Activated naive CD4-positive, alpha-beta T cell treated with anti-CD3 and anti-CD28 coated beads for 36 hours (primary cell): ENCODE measurements at regions not wholly inside any gene's neighbourhood (a gene's known extent, or its start where the extent isn't known, plus 50 kb on each side); places are given as distances from the start of the nearest gene placed in this dataset.
"Not testable (repeated sequence)": the region's sequence is repeated elsewhere in the genome, so short reads cannot be mapped to it uniquely, and the experiment has no call there.

ENCODE experiments used
- CTCF ChIA-PET: fragments of 350-600 bp; sonication (Branson Sonifier 250); formaldehyde crosslinking; loops from one replicate; lab custom pipeline; 2021; ENCODE audit warnings: antibody characterized with exemption; lab: Charles Lee
- DNase-seq: peaks from one replicate; pipeline ENCODE4 v3.0.0-alpha.2; 2020
- H3K27ac Mint-ChIP-seq: one replicate; pipeline ENCODE4 v1.8.0; 2021; ENCODE audit warnings: mild to moderate bottlenecking, mixed read lengths
- H3K27me3 Mint-ChIP-seq: one replicate; pipeline ENCODE4 v1.8.0; 2021; ENCODE audit warnings: low read depth, mixed read lengths
- H3K36me3 Mint-ChIP-seq: one replicate; pipeline ENCODE4 v1.8.0; 2021; ENCODE audit warnings: low read depth, mixed read lengths
- H3K4me1 Mint-ChIP-seq: one replicate; pipeline ENCODE4 v1.8.0; 2021; ENCODE audit warnings: low read depth, mixed read lengths
- H3K4me3 Mint-ChIP-seq: one replicate; pipeline ENCODE4 v1.8.0; 2021; ENCODE audit warnings: mild to moderate bottlenecking, moderate library complexity, mixed read lengths
- H3K9me3 Mint-ChIP-seq: one replicate; pipeline ENCODE4 v1.8.0; 2021; ENCODE audit warnings: mixed read lengths
- intact Hi-C: fragments of 100-400 bp; cut with micrococcal nuclease; formaldehyde crosslinking; loops from one replicate; pipeline ENCODE4 v1.15.1; 2023

DNA sequence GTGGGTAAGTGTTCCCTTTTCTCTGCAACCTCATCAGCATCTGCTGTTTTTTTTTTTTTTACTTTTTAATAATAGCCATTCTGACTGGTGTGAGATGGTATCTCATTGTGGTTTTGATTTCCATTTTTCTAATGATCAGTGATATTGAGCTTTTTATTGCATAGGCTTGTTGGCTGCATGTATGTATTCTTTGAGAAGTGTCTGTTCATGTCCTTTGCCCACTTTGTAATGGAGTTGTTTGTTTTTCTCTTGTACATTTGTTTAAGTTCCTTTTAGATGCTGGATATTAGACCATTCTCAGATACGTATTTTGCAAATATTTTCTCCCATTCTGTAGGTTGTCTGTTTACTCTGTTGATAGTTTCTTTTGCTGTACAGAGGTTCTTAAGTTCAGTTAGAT lies 134.6 kb downstream of the NAA11 start:
- H3K4me3 Mint-ChIP-seq, H3K4me1 Mint-ChIP-seq, CTCF ChIA-PET, intact Hi-C loops, DNase-seq, H3K36me3 Mint-ChIP-seq, H3K27ac Mint-ChIP-seq, H3K27me3 Mint-ChIP-seq: not testable (repeated sequence)
- peaks cover 15% of the 10 kb centered on the region for H3K9me3 Mint-ChIP-seq

DNA sequence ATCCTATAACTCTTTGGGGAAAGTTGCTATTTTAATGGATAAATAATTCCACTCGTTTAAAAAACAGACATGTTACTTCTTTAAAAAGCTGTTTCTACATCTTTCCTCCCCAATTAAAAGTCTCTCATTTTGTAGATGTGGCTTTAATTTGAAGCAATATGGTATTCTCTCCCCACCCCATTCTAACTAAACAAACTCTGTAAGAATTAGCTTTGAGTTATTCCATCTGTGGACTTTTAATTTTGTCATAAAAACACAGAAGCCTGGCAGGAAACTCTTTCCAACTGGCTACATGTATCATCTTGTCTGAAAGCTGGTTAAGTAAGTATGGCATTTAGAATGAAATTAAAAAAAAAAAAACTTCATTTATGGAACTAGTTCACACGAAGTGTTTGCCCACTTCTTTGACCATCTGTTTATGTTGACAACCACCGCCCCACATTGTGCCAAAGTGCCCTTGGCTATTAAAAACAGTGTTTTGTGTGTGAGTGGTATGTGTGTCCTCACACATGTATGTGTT lies 140.3 kb downstream of the NAA11 start:
- Mint-ChIP-seq H3K4me3 (no peak overlapping the region), H3K27me3 (no peaks in the 10 kb centered on the region), H3K36me3 (no peaks in the 10 kb centered on the region), H3K9me3 (peaks cover 9% of the 10 kb centered on the region), H3K4me1 (no peaks in the 10 kb centered on the region), H3K27ac (no peak overlapping the region)
- DNase-seq = no peak
- CTCF ChIA-PET = no interaction called here
- intact Hi-C loops = no loop called here

DNA sequence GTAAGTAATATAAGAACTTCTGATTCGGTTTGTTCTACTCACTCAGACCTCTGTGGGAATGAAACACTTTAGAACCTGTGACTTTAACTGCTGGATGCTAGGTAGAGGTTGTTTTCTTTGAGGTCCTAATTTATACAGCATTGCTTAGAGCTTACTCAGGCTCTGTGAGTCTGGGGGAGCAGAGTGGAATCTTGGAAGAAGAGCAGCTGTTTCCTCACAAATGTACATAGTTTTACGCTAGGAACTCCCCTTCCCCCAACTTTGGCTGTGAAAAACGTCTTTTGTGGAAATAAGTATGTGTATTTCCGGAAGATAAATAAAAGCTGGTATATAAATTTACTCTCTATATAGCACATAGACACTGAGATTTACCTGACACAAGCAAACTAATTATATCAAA lies 141.4 kb downstream of the NAA11 start:
- Mint-ChIP-seq H3K9me3 (peaks cover 6% of the 10 kb centered on the region), H3K4me1 (no peaks in the 10 kb centered on the region), H3K36me3 (no peaks in the 10 kb centered on the region), H3K27me3 (no peaks in the 10 kb centered on the region), H3K4me3 (no peak overlapping the region), H3K27ac (no peak overlapping the region)
- CTCF ChIA-PET = no interaction called here
- intact Hi-C loops = no loop called here
- DNase-seq = no peak

DNA sequence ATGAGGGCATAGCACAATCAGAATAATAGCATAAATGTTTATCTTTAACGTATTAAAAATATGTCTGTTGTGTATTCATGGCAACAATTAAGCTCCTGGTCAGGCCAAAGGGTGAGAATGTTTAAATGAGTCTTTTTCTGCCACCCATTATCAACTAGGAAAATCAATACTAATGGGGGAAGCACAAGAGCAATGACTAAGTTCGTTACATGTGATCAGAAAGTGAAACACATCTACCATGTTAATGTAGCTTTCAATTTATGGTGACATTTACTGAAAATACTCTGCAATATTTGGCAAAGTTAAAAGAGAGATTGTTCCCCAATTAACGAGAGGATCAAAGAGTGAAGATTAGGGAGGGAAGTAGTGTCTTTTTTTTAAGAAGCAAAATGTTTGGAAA lies 143.7 kb downstream of the NAA11 start:
- no peaks in the 10 kb centered on the region for H3K27me3 Mint-ChIP-seq

DNA sequence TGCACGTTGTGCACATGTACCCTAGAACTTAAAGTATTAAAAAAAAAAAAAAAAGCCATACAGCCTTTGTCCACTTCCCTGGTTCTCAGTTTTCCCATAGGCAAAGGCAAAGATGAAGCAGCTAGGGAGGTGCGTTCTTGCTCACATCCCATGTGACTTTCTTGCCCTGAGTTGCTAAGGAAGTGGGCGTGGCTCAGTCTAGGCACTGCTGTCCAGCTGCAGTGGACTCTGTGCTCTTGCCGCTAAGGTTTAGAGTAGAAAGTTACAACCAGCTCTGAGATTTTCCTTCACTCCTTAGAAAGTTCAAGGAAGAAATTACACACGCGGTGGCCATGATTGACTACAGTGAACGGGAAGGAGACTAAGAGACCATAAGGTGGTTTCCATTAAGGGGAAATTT lies 144.7 kb downstream of the NAA11 start:
- no peak for DNase-seq
- no peaks in the 10 kb centered on the region for H3K9me3 Mint-ChIP-seq
- no peak overlapping the region for H3K4me3 Mint-ChIP-seq
- CTCF ChIA-PET = interaction anchor here (0.6 kb wide), 1 partner anchor 15 kb away, joined by 5 read pairs; no protein-coding TSS in a partner anchor
- no peaks in the 10 kb centered on the region for H3K27me3 Mint-ChIP-seq
- intact Hi-C loops = no loop called here
- H3K27ac Mint-ChIP-seq = no peak overlapping the region
- no peaks in the 10 kb centered on the region for H3K36me3 Mint-ChIP-seq
- no peaks in the 10 kb centered on the region for H3K4me1 Mint-ChIP-seq

More for the DNA sequence above, 143.7 kb downstream of the NAA11 start:
- DNase-seq = no peak
- intact Hi-C loops = no loop called here
- H3K27ac Mint-ChIP-seq = no peak overlapping the region
- no peaks in the 10 kb centered on the region for H3K4me1 Mint-ChIP-seq
- no peaks in the 10 kb centered on the region for H3K36me3 Mint-ChIP-seq
- H3K4me3 Mint-ChIP-seq = no peak overlapping the region
- H3K9me3 Mint-ChIP-seq = no peaks in the 10 kb centered on the region
- CTCF ChIA-PET = no interaction called here

DNA sequence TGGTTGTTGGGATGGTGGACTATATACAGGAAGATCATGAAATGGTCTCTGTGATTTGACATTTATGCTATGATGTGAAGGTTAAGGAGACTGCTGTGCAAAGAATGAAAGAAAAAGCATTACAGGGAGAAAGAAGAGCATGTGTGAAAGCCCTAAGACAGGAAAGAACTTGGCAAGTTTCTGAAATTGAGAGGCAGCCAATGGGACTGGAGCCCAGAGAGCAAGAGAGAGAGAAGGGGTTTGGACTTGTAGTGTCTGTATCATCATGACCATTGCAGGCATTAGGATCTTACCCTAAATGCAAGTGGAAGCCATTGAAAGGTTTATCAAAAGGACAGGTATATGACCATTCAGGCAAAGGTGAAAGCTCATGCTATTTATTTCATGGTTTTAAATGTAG lies 147.1 kb downstream of the NAA11 start:
- no peak overlapping the region for H3K4me3 Mint-ChIP-seq
- CTCF ChIA-PET = no interaction called here

DNA sequence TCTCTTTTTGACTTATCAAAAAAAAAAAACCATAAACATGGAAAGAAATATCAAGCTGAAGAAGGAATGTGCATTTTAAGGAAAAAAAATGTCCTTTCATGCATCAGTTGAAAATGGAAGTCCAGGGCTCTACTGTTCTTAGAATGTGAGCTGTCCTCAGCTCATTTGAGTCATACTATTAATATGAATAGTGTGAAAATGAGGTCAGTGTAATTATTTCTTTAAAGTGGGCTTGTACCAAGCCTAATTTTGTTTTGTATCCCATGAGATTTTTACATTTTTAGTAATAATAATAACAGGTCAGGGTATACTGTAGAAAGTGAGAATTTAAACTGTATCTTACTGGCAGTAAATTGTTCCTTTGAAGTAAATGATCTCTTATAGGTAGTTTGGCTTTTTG lies 148.5 kb downstream of the NAA11 start:
- intact Hi-C loops = no loop called here
- H3K36me3 Mint-ChIP-seq = no peaks in the 10 kb centered on the region
- no peaks in the 10 kb centered on the region for H3K4me1 Mint-ChIP-seq
- CTCF ChIA-PET = interaction anchor here (0.6 kb wide), 1 partner anchor 336 kb away, joined by 3 read pairs; no protein-coding TSS in a partner anchor
- no peak overlapping the region for H3K4me3 Mint-ChIP-seq
- no peak for DNase-seq
- no peak overlapping the region for H3K27ac Mint-ChIP-seq
- H3K27me3 Mint-ChIP-seq = no peaks in the 10 kb centered on the region
- H3K9me3 Mint-ChIP-seq = no peaks in the 10 kb centered on the region

More for the DNA sequence above, 147.1 kb downstream of the NAA11 start:
- intact Hi-C loops = no loop called here
- no peak for DNase-seq
- no peaks in the 10 kb centered on the region for H3K9me3 Mint-ChIP-seq
- H3K36me3 Mint-ChIP-seq = no peaks in the 10 kb centered on the region
- no peak overlapping the region for H3K27ac Mint-ChIP-seq
- no peaks in the 10 kb centered on the region for H3K27me3 Mint-ChIP-seq
- no peaks in the 10 kb centered on the region for H3K4me1 Mint-ChIP-seq

DNA sequence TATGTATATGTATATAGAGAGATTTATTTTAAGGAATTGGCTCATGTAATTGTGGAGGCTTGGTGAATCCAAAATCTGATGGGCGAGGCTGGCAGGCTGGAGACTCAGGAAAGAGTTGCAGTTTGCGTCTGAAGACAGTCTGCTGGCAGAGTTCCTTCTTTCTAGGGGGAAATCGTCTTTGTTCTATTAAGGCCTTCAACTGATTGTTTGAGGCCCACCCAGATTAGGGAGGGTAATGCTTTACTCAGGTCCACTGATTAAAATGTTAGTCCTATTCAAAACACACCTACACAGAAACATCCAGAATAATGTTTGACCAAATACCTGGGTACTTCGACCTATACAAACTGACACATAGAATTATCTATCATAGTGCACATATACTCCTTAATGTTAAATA lies 149.5 kb downstream of the NAA11 start:
- Mint-ChIP-seq H3K27ac (no peak overlapping the region), H3K4me3 (no peak overlapping the region), H3K36me3 (no peaks in the 10 kb centered on the region), H3K4me1 (no peaks in the 10 kb centered on the region), H3K9me3 (no peaks in the 10 kb centered on the region), H3K27me3 (no peaks in the 10 kb centered on the region)
- CTCF ChIA-PET = interaction anchor here (0.7 to 1.1 kb wide), 2 partner anchors 20 to 224 kb away, joined by 3 read pairs; no protein-coding TSS in a partner anchor
- intact Hi-C loops = no loop called here
- no peak for DNase-seq

DNA sequence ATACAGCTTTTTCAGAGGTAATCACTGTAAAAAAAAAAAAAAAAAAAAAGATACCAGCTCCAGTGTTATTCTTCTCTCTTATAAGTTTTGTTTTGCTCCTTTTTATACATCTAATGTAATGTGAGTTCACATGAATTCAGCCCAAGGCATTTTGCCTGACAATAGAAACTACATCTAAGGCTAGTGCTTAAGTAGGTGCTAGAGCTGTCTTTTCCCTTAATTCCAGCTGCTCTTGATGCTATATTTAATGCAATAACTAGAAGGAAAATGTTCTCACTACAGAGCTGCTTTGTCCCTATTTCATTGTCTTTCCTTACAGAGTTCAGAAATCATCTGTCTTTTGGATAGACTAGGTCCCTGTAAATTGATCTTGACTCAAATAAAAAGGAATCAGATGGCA lies 150.1 kb downstream of the NAA11 start:
- intact Hi-C loops = no loop called here
- H3K27me3 Mint-ChIP-seq = no peaks in the 10 kb centered on the region
- no peak overlapping the region for H3K27ac Mint-ChIP-seq
- H3K9me3 Mint-ChIP-seq = no peaks in the 10 kb centered on the region
- H3K36me3 Mint-ChIP-seq = no peaks in the 10 kb centered on the region
- no peaks in the 10 kb centered on the region for H3K4me1 Mint-ChIP-seq
- no peak for DNase-seq
- CTCF ChIA-PET = interaction anchor here (0.7 to 1.1 kb wide), 2 partner anchors 223 to 1134 kb away, joined by 3 read pairs; no protein-coding TSS in a partner anchor
- no peak overlapping the region for H3K4me3 Mint-ChIP-seq

DNA sequence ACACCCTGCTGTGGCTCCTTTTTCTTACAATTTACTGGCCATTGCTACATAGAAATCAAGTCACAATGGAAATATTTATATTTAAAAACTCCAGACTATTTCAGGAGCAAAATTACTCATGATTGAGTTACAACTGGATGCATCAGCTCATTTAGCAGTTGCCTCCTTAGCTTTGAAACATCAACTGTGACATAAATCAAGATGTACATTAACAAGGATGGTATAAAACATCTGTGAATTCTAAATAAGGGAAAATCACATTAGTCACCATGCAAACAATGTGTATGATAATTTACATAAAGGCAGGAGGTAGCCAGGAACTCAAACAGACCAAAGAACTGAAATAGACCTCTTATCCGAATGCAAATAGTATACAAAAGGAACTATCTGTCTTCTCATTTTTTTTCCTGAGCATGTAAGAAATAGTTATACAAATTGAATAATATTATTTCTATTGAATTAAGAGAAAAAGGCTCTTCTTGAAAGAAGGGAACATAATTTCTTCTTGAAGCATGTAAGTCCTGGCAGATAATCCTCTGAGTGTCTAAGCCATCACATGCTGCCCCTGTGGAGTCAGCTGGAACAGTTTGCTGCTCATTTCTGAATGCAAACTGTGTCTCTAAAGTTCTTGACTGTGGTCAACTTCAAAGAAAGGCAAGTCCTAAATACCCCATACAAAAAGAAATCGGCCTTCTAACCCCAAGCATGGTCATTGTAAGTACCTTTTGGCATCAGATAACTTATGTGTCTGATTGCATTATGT lies 151.2 kb downstream of the NAA11 start:
- intact Hi-C loops = no loop called here
- no peak for DNase-seq
- H3K4me3 Mint-ChIP-seq = no peak overlapping the region
- H3K27me3 Mint-ChIP-seq = no peaks in the 10 kb centered on the region
- no peaks in the 10 kb centered on the region for H3K4me1 Mint-ChIP-seq
- no peaks in the 10 kb centered on the region for H3K36me3 Mint-ChIP-seq
- CTCF ChIA-PET = no interaction called here
- peaks cover under 1% of the 10 kb centered on the region for H3K9me3 Mint-ChIP-seq
- H3K27ac Mint-ChIP-seq = no peak overlapping the region

DNA sequence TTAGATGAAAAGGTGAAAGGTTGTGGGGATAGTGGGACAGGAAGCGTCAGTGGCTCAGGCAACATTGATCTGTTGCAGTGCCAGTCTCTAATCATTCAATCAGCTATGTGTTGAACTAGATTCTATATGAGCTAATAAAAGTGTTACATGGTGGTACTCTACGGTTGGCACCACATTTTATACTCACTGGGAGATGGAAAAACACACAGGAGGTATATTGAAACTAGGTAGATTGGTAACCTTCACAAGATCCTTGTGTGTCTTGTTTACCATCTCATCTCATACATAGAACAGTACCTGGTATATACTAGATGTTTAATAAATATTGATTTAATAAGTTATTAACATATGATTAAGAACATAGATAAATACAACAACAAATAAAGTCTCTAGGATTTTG lies 152.7 kb downstream of the NAA11 start:
- DNase-seq = no peak
- Mint-ChIP-seq H3K4me1 (no peaks in the 10 kb centered on the region), H3K27ac (no peak overlapping the region), H3K4me3 (no peak overlapping the region), H3K36me3 (no peaks in the 10 kb centered on the region), H3K9me3 (peaks cover 4% of the 10 kb centered on the region), H3K27me3 (peaks cover 1% of the 10 kb centered on the region)
- CTCF ChIA-PET = no interaction called here
- intact Hi-C loops = no loop called here

DNA sequence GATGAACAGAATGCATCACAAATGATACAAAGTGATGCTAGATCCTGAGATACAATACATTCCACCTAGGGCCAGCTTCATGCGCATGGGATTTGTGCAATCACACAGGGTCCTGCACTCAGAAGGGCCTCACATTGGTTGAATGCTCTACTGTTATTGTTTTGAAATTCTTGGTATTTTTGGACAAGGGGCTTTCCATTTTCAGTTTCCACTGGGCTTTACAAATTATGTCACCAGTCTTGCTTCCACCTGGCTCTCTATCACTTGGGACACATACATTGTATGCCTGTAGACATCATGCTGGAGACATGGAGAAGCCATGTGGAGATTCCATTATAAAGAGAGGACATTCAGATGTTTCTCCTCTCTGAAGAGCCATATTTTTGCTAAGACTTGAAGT lies 155.8 kb downstream of the NAA11 start:
- intact Hi-C loops = no loop called here
- H3K27me3 Mint-ChIP-seq = peaks cover 1% of the 10 kb centered on the region

More for the DNA sequence above, 155.8 kb downstream of the NAA11 start:
- H3K4me3 Mint-ChIP-seq = no peak overlapping the region
- no peak for DNase-seq
- H3K9me3 Mint-ChIP-seq = peaks cover 6% of the 10 kb centered on the region
- no peaks in the 10 kb centered on the region for H3K4me1 Mint-ChIP-seq
- H3K36me3 Mint-ChIP-seq = no peaks in the 10 kb centered on the region
- H3K27ac Mint-ChIP-seq = no peak overlapping the region
- CTCF ChIA-PET = no interaction called here
